K562 (cell line): ENCODE measurements at regions not wholly inside any gene's neighbourhood (a gene's known extent, or its start where the extent isn't known, plus 50 kb on each side); places are given as distances from the start of the nearest gene placed in this dataset.

ENCODE experiments used
- ATAC-seq: fragments of 200-7000 bp; cut with Tn5 transposase; 3 replicates; pipeline ENCODE4 v1.9.1; 2020; ENCODE audit warnings: moderate library complexity
- BruUV-seq: library from RNA; stranded (reverse); fragments of 400-500 nt; replicated peaks from 2 replicates; lab custom pipeline; 2021; lab: Mats Ljungman, UMichigan
- CTCF ChIA-PET: fragments of 300-600 bp; formaldehyde crosslinking; extraction: SDS; loops from one replicate; lab custom pipeline; 2021; ENCODE audit warnings: low intra/inter-chr PET ratio; lab: Yijun Ruan, JAX
- POLR2A ChIA-PET: fragments of 300-600, 350-650 bp; sonication (Branson Sonifier 250); formaldehyde crosslinking; extraction: SDS; loops from one replicate; lab custom pipeline; 2021; ENCODE audit warnings: antibody characterized with exemption, inconsistent platforms; lab: Yijun Ruan, JAX
- DNase-seq, 4 experiments: peaks; one replicate each; pipeline versions ENCODE4 v3.0.0 to v3.0.0-alpha.2; 2011 to 2018; ENCODE audit warnings: low spot score in 3 of 4, mixed read lengths in 3 of 4; ENCODE audit errors: extremely low read depth in 1 of 4
- FAIRE-seq: peaks from 2 replicates; lab custom pipeline; 2011; peaks lifted over from hg19 to GRCh38; lab: Jason Lieb, UNC
- H2AFZ ChIP-seq: 2 replicates; pipeline ENCODE4 v1.6.0; 2011; ENCODE audit warnings: low read depth, low read length, control low read depth, inconsistent platforms
- H3K27ac ChIP-seq: fragments of 200-600 bp; 3 replicates; pipeline ENCODE4 v1.8.0; 2011; ENCODE audit warnings: low read depth, mild to moderate bottlenecking, control low read depth, inconsistent platforms, low read length, moderate library complexity, mixed read lengths; ENCODE audit errors: extremely low read depth
- H3K27me3 ChIP-seq, 2 experiments: fragments of 300-600 bp in 1 of 2; 2 replicates in 1 of 2; 3 replicates in 1 of 2; pipeline versions ENCODE4 v1.6.0 to v1.8.0; 2011; ENCODE audit warnings: inconsistent platforms in 2 of 2, low read length in 2 of 2, mild to moderate bottlenecking in 1 of 2, mixed read lengths in 1 of 2, moderate library complexity in 1 of 2; ENCODE audit not compliant: control insufficient read depth in 2 of 2, insufficient read depth in 2 of 2
- H3K36me3 ChIP-seq: fragments of 300-600 bp; 3 replicates; pipeline ENCODE4 v1.8.0; 2011; ENCODE audit warnings: mild to moderate bottlenecking, low read length, inconsistent platforms; ENCODE audit not compliant: control insufficient read depth, insufficient read depth
- H3K4me1 ChIP-seq, 2 experiments: fragments of 200-600 bp in 1 of 2; replicated peaks in 1 of 2; 2 replicates in 1 of 2; 3 replicates in 1 of 2; pipeline versions ENCODE4 v1.5.1 to v1.8.0; 2011; ENCODE audit warnings: inconsistent platforms in 2 of 2, low read length in 2 of 2, mild to moderate bottlenecking in 1 of 2, mixed read lengths in 1 of 2, moderate library complexity in 1 of 2; ENCODE audit not compliant: control insufficient read depth in 2 of 2, insufficient read depth in 2 of 2
- H3K4me2 ChIP-seq: 2 replicates; pipeline ENCODE4 v1.6.1; 2011; ENCODE audit warnings: low read length, control low read depth, inconsistent platforms, mixed read lengths; ENCODE audit not compliant: insufficient read depth
- H3K4me3 ChIP-seq: fragments of 200-600 bp; sonication (generic), shearing (Covaris generic); 2 replicates; pipeline ENCODE4 v1.5.1; 2016; ENCODE audit warnings: control low read depth, inconsistent platforms
- H3K79me2 ChIP-seq: fragments of 200-600 bp; 3 replicates; pipeline ENCODE4 v1.8.0; 2011; ENCODE audit warnings: low read length, inconsistent platforms; ENCODE audit not compliant: control insufficient read depth, insufficient read depth
- H3K9ac ChIP-seq, 2 experiments: 2 replicates each; pipeline versions ENCODE4 v1.6.0 to v1.6.1; 2011; ENCODE audit warnings: low read depth in 2 of 2, low read length in 2 of 2, control low read depth in 1 of 2, inconsistent platforms in 1 of 2, mild to moderate bottlenecking in 1 of 2, mixed read lengths in 1 of 2; ENCODE audit not compliant: insufficient read depth in 1 of 2
- H3K9me1 ChIP-seq: one replicate; pipeline ENCODE4 v1.6.0; 2011; ENCODE audit warnings: inconsistent platforms, mild to moderate bottlenecking, low read length, moderate library complexity; ENCODE audit not compliant: control insufficient read depth, insufficient read depth
- H3K9me3 ChIP-seq: replicated peaks from 2 replicates; pipeline ENCODE4 v1.5.1; 2011; ENCODE audit warnings: low read depth, low read length, inconsistent platforms; ENCODE audit not compliant: control insufficient read depth, insufficient read depth
- H4K20me1 ChIP-seq: replicated peaks from 2 replicates; pipeline ENCODE4 v1.6.1; 2011; ENCODE audit warnings: low read length, inconsistent platforms, mixed read lengths; ENCODE audit not compliant: control insufficient read depth, insufficient read depth
- BMI1 ChIP-seq: fragments of 150-350 bp; IDR thresholded peaks from 2 replicates; pipeline ENCODE4 v1.6.1; 2014; ENCODE audit warnings: low read length
- FOXA1 ChIP-seq: fragments of 450-650 bp; IDR thresholded peaks from 2 replicates; pipeline ENCODE4 v1.6.1; 2016; ENCODE audit warnings: mild to moderate bottlenecking, borderline replicate concordance
- FOXJ3 ChIP-seq: sonication (generic); formaldehyde crosslinking; IDR thresholded peaks from 2 replicates; pipeline ENCODE4 v1.4.0; 2020; ENCODE audit warnings: mild to moderate bottlenecking, missing genetic modification reagents
- HDAC2 ChIP-seq: fragments of 450-650 bp; IDR thresholded peaks from 2 replicates; pipeline ENCODE4 v1.6.1; 2016; ENCODE audit warnings: mild to moderate bottlenecking
- HEY1 ChIP-seq: fragments of 250-450 bp; sonication (Bioruptor Pico); IDR thresholded peaks from 2 replicates; pipeline ENCODE4 v1.5.0; 2020; ENCODE audit warnings: mild to moderate bottlenecking, moderate library complexity, borderline replicate concordance
- KLF10 ChIP-seq: fragments of 250-450 bp; sonication (Bioruptor Pico); IDR thresholded peaks from 2 replicates; pipeline ENCODE4 v1.6.1; 2021; ENCODE audit warnings: matching md5 sums
- MAX ChIP-seq: sonication (generic); formaldehyde crosslinking; IDR thresholded peaks from 2 replicates; pipeline ENCODE4 v1.9.0; 2022; ENCODE audit warnings: mild to moderate bottlenecking, missing genetic modification reagents
- NBN ChIP-seq: fragments of 450-650 bp; IDR thresholded peaks from 2 replicates; pipeline ENCODE4 v1.6.1; 2016; ENCODE audit warnings: low read depth, mild to moderate bottlenecking
- NR2C1 ChIP-seq, 2 experiments: fragments of 450-650 bp; IDR thresholded peaks; 2 replicates each; pipeline ENCODE4 v1.6.1; 2017; ENCODE audit warnings: mild to moderate bottlenecking in 2 of 2, antibody characterized with exemption in 1 of 2, inconsistent platforms in 1 of 2, missing compliant biosample characterization in 1 of 2, missing genetic modification characterization in 1 of 2
- POLR2B ChIP-seq: fragments of 450-650 bp; IDR thresholded peaks from 2 replicates; pipeline ENCODE4 v1.6.1; 2018; ENCODE audit warnings: low read depth; ENCODE audit not compliant: partially characterized antibody
- PRMT5 ChIP-seq: sonication (generic); formaldehyde crosslinking; IDR thresholded peaks from 2 replicates; pipeline ENCODE4 v1.5.0; 2020; ENCODE audit warnings: missing genetic modification reagents
- PTRF ChIP-seq: fragments of 450-650 bp; IDR thresholded peaks from 2 replicates; pipeline ENCODE4 v1.6.1; 2016; ENCODE audit warnings: mild to moderate bottlenecking, missing genetic modification characterization, missing compliant biosample characterization
- RCOR1 ChIP-seq, 2 experiments: IDR thresholded peaks; 2 replicates each; pipeline ENCODE4 v1.6.1; 2012; ENCODE audit warnings: low read depth in 2 of 2, low read length in 2 of 2, borderline replicate concordance in 1 of 2, improper control_type of control experiment in 1 of 2
- TCF3 ChIP-seq: sonication (generic); formaldehyde crosslinking; IDR thresholded peaks from 2 replicates; pipeline ENCODE4 v1.4.0; 2020; ENCODE audit warnings: mild to moderate bottlenecking, missing genetic modification reagents
- ZNF583 ChIP-seq: fragments of 250-450 bp; sonication (Bioruptor Pico); IDR thresholded peaks from 2 replicates; pipeline ENCODE4 v1.4.0; 2020
- WGBS: fragments of 100-300 bp; shearing (Covaris generic); methylation state at CpG from one replicate; pipeline ENCODE4 v1.1.6; 2016; ENCODE audit warnings: low coverage, mixed read lengths; ENCODE audit not compliant: insufficient coverage; ENCODE audit errors: missing lambda C conversion rate; 5-methylcytosine and 5-hydroxymethylcytosine counted together
- in situ Hi-C: fragments of 300-500 bp; cut with MboI; formaldehyde crosslinking; loops from 4 replicates; pipeline ENCODE4 v1.15.0; 2018; ENCODE audit warnings: inconsistent platforms, mixed read lengths
- intact Hi-C: fragments of 100-400 bp; cut with micrococcal nuclease; formaldehyde crosslinking; loops from 2 replicates; pipeline ENCODE4 v1.14.2; 2022
- TF ChIP-seq, protein P1 (sequence below): fragments of 450-650 bp; IDR thresholded peaks from 2 replicates; pipeline ENCODE4 v1.6.1; 2016; ENCODE audit warnings: antibody characterized with exemption
- TF ChIP-seq, protein P2 (sequence below): fragments of 450-650 bp; IDR thresholded peaks from 2 replicates; pipeline ENCODE4 v1.6.1; 2017; ENCODE audit warnings: mild to moderate bottlenecking, moderate library complexity

DNA sequence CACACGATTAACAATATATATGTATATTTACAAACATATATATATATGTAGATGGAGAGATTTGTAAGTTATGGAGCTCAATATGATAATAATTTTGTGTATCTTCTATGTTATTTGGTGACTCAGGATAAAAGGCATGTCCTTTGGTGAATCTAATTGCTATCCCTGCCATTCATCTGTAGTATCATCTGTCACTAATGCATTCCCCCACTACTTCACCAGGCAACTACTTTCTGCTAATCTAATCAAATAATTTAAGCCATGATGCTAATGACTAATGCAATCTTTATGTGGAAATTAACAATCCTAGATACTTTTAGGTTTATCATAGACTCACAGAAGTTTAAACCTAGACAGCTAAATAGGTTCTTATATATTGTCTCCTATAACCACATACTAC is 1074.5 kb downstream of the PLA2G4A start (continued):
- TF ChIP-seq, protein P1, sequence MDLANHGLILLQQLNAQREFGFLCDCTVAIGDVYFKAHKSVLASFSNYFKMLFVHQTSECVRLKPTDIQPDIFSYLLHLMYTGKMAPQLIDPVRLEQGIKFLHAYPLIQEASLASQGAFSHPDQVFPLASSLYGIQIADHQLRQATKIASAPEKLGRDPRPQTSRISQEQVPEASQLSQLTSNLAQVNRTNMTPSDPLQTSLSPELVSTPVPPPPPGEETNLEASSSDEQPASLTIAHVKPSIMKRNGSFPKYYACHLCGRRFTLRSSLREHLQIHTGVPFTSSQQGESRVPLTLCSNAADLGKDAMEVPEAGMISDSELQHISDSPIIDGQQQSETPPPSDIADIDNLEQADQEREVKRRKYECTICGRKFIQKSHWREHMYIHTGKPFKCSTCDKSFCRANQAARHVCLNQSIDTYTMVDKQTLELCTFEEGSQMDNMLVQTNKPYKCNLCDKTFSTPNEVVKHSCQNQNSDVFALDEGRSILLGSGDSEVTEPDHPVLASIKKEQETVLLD = no peak
- TF ChIP-seq FOXJ3 (CRISPR knock-in tag) = no peak
- TF ChIP-seq TCF3 (CRISPR knock-in tag) = no peak
- no peak for TF ChIP-seq HEY1
- TF ChIP-seq ZNF583 (CRISPR knock-in tag) = no peak

- intact Hi-C loops = no loop called here
- no TSS peak for BruUV-seq
- no peaks in the 10 kb centered on the region for H4K20me1 ChIP-seq
- no peak for DNase-seq
- CTCF ChIA-PET = no interaction called here
- TF ChIP-seq BMI1 (no peak), RCOR1 (IDR thresholded peaks at IDR 0.05; ENCODE audit: borderline replicate concordance in 1 of 2, low read depth in 2 of 2, low read length in 2 of 2) (no peak), KLF10 (no peak), MAX (CRISPR knock-in tag) (no peak), POLR2B (no peak), NR2C1 (IDR thresholded peaks at IDR 0.05) (no peak), NR2C1 (tag; IDR thresholded peaks at IDR 0.05) (no peak), PTRF (tag) (no peak), NBN (no peak), PRMT5 (CRISPR knock-in tag) (no peak), HDAC2 (no peak), FOXA1 (no peak)
- TF ChIP-seq, protein P2, sequence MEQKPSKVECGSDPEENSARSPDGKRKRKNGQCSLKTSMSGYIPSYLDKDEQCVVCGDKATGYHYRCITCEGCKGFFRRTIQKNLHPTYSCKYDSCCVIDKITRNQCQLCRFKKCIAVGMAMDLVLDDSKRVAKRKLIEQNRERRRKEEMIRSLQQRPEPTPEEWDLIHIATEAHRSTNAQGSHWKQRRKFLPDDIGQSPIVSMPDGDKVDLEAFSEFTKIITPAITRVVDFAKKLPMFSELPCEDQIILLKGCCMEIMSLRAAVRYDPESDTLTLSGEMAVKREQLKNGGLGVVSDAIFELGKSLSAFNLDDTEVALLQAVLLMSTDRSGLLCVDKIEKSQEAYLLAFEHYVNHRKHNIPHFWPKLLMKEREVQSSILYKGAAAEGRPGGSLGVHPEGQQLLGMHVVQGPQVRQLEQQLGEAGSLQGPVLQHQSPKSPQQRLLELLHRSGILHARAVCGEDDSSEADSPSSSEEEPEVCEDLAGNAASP = no peak
- TF ChIP-seq, all 486 proteins: peak for 0
- 1% methylated on average over 3 of the region's 3 CpGs for WGBS
- no peaks in the 10 kb centered on the region for H3K27me3 ChIP-seq
- no peak overlapping the region for H3K27ac ChIP-seq
- H3K4me3 ChIP-seq = no peak overlapping the region
- no peaks in the 10 kb centered on the region for H3K36me3 ChIP-seq
- in situ Hi-C loops = no loop called here
- POLR2A ChIA-PET = no interaction called here
- FAIRE-seq = no peak
- no peak overlapping the region for H3K9ac ChIP-seq
- no peaks in the 10 kb centered on the region for H3K4me1 ChIP-seq
- no peak overlapping the region for H2AFZ ChIP-seq
- no peaks in the 10 kb centered on the region for H3K9me1 ChIP-seq
- H3K79me2 ChIP-seq = no peaks in the 10 kb centered on the region
- ATAC-seq = no peak
- H3K9me3 ChIP-seq = no peaks in the 10 kb centered on the region; the same call in 1 of the 2 replicates
- H3K4me2 ChIP-seq = no peak overlapping the region
Observed at GRCh38 chr1:187909382-187909781, 1080.6 kb downstream of the PLA2G4A start.
